H1 (cell line): ENCODE measurements at regions not wholly inside any gene's neighbourhood (a gene's known extent, or its start where the extent isn't known, plus 50 kb on each side); places are given as distances from the start of the nearest gene placed in this dataset.

Experiments used
- CHD7 ChIP-seq: fragments of 300-600 bp; sonication (generic); IDR thresholded peaks from 2 replicates; pipeline ENCODE4 v1.7.1; 2012; ENCODE audit warnings: low read length, moderate library complexity, mild to moderate bottlenecking, inconsistent platforms; ENCODE audit not compliant: insufficient replicate concordance
- CREB1 ChIP-seq: IDR thresholded peaks from 2 replicates; pipeline ENCODE4 v1.6.1; 2012; ENCODE audit warnings: inconsistent platforms
- E2F6 ChIP-seq: IDR thresholded peaks from 2 replicates; pipeline ENCODE4 v1.6.1; 2012; ENCODE audit warnings: inconsistent platforms
- EP300 ChIP-seq, 2 experiments: IDR thresholded peaks; 1 replicate in 1 of 2; 2 replicates in 1 of 2; pipeline ENCODE4 v1.6.1; 2011 to 2012; ENCODE audit warnings: low read depth in 2 of 2, low read length in 2 of 2, mild to moderate bottlenecking in 2 of 2, borderline replicate concordance in 1 of 2, inconsistent platforms in 1 of 2, moderate library complexity in 1 of 2
- NANOG ChIP-seq: IDR thresholded peaks from 2 replicates; pipeline ENCODE4 v1.6.1; 2011; ENCODE audit warnings: low read length, low read depth, mild to moderate bottlenecking, inconsistent platforms; ENCODE audit not compliant: insufficient read depth, poor library complexity, severe bottlenecking
- POLR2AphosphoS5 ChIP-seq: IDR thresholded peaks from 2 replicates; pipeline ENCODE4 v1.6.1; 2011; ENCODE audit warnings: low read depth, low read length
- RAD21 ChIP-seq, 2 experiments: IDR thresholded peaks in 1 of 2; conservative IDR thresholded peaks in 1 of 2; 2 replicates each; pipeline ENCODE4 v1.6.1; 2011; ENCODE audit warnings: low read depth in 2 of 2, low read length in 2 of 2, improper control_type of control experiment in 1 of 2, inconsistent platforms in 1 of 2, mild to moderate bottlenecking in 1 of 2, moderate library complexity in 1 of 2
- RBBP5 ChIP-seq: IDR thresholded peaks from 2 replicates; pipeline ENCODE4 v1.7.1; 2012; ENCODE audit warnings: low read depth, mild to moderate bottlenecking, inconsistent platforms, low read length, moderate library complexity, borderline replicate concordance
- SP1 ChIP-seq: IDR thresholded peaks from 2 replicates; pipeline ENCODE4 v1.6.1; 2011; ENCODE audit warnings: low read depth, low read length
- SUZ12 ChIP-seq: fragments of 200-600 bp; sonication (generic); IDR thresholded peaks from 2 replicates; pipeline ENCODE4 v1.6.1; 2012; ENCODE audit warnings: mild to moderate bottlenecking, inconsistent platforms, low read length, moderate library complexity, mixed read lengths
- ZNF274 ChIP-seq: IDR thresholded peaks from 2 replicates; pipeline ENCODE4 v1.7.0; 2012; ENCODE audit warnings: low read length, borderline replicate concordance; ENCODE audit errors: extremely low read depth

GRCh38 chr2:225842939-225843338 is 443.4 kb downstream of the NYAP2 start (continued):
- TF ChIP-seq CHD7 (no peak), SUZ12 (no peak), SP1 (no peak), E2F6 (no peak), EP300 (IDR thresholded peaks at IDR 0.05; ENCODE audit: borderline replicate concordance in 1 of 2, low read depth in 2 of 2, low read length in 2 of 2) (no peak), POLR2AphosphoS5 (no peak), CREB1 (no peak), NANOG (no peak), ZNF274 (no peak), RAD21 (IDR thresholded peaks at IDR 0.05 in 1 of 2, conservative IDR thresholded peaks at IDR 0.05 in 1 of 2; ENCODE audit: low read depth in 2 of 2, low read length in 2 of 2) (no peak), RBBP5 (no peak)
